Duodenal mucosa (tissue), 2 donors: ENCODE measurements at regions not wholly inside any gene's neighbourhood (a gene's known extent, or its start where the extent isn't known, plus 50 kb on each side); places are given as distances from the start of the nearest gene placed in this dataset.
A peak's percentile ranks its signal among the peaks of the same experiment; 100 is the strongest.

ENCODE experiments used
- H3K27ac ChIP-seq: one replicate; pipeline ENCODE4 v1.7.0; 2013; ENCODE audit warnings: low read depth, low read length
- H3K27me3 ChIP-seq, 2 donors: one replicate each; pipeline ENCODE4 v1.7.0; 2013; ENCODE audit warnings: low read length in 2 of 2, control low read depth in 1 of 2; ENCODE audit not compliant: insufficient read depth in 2 of 2, control insufficient read depth in 1 of 2
- H3K36me3 ChIP-seq, 2 donors: one replicate each; pipeline ENCODE4 v1.7.0; 2013; ENCODE audit warnings: low read length in 2 of 2, control low read depth in 1 of 2; ENCODE audit not compliant: insufficient read depth in 2 of 2, control insufficient read depth in 1 of 2
- H3K4me1 ChIP-seq, 2 donors: one replicate each; pipeline ENCODE4 v1.7.0; 2013; ENCODE audit warnings: low read length in 2 of 2, control low read depth in 1 of 2; ENCODE audit not compliant: insufficient read depth in 2 of 2, control insufficient read depth in 1 of 2
- H3K4me3 ChIP-seq, 2 donors: one replicate each; pipeline ENCODE4 v1.7.0; 2013; ENCODE audit warnings: low read length in 2 of 2, low read depth in 1 of 2
- H3K9ac ChIP-seq, 2 donors: one replicate each; pipeline ENCODE4 v1.7.0; 2013; ENCODE audit warnings: low read length in 2 of 2, low read depth in 1 of 2
- H3K9me3 ChIP-seq, 2 donors: one replicate each; pipeline ENCODE4 v1.7.0; 2013; ENCODE audit warnings: low read length in 2 of 2, control low read depth in 1 of 2; ENCODE audit not compliant: control insufficient read depth in 1 of 2

- Histone ChIP-seq H3K4me1 (no peaks in the 10 kb centered on the region), H3K27ac (no peak overlapping the region), H3K27me3 (peaks cover under 1 to 3% of the 10 kb centered on the region in 2 donors), H3K9ac (no peak overlapping the region), H3K9me3 (no peaks in the 10 kb centered on the region), H3K36me3 (no peaks in the 10 kb centered on the region), H3K4me3 (no peak overlapping the region)
These were observed 260.6 kb upstream of the RPL38 start for GRCh38 chr17:73942703-73943415.

- Histone ChIP-seq H3K4me3 (no peak overlapping the region), H3K27me3 (peaks cover 0 to 3% of the 10 kb centered on the region in 2 donors), H3K9me3 (no peaks in the 10 kb centered on the region), H3K36me3 (no peaks in the 10 kb centered on the region), H3K9ac (no peak overlapping the region), H3K4me1 (no peaks in the 10 kb centered on the region), H3K27ac (no peak overlapping the region)
These were observed 259.9 kb upstream of the RPL38 start for GRCh38 chr17:73943416-73944110.

- H3K4me3 ChIP-seq, result no peak overlapping the region
- H3K36me3 ChIP-seq, result no peaks in the 10 kb centered on the region
- no peaks in the 10 kb centered on the region for H3K4me1 ChIP-seq
- no peak overlapping the region for H3K9ac ChIP-seq
- no peak overlapping the region for H3K27ac ChIP-seq
- peaks cover 0 to 3% of the 10 kb centered on the region in 2 donors for H3K27me3 ChIP-seq
- no peaks in the 10 kb centered on the region for H3K9me3 ChIP-seq
These were observed 259.1 kb upstream of the RPL38 start for GRCh38 chr17:73944366-73944765.

GRCh38 chr17:73947281-73947965 is 256.1 kb upstream of the RPL38 start:
- Histone ChIP-seq H3K27me3 (peaks cover 7 to 9% of the 10 kb centered on the region in 2 donors), H3K27ac (no peak overlapping the region), H3K4me3 (no peak overlapping the region), H3K9ac (no peak overlapping the region), H3K9me3 (no peaks in the 10 kb centered on the region), H3K4me1 (peaks cover 0 to 1% of the 10 kb centered on the region in 2 donors), H3K36me3 (no peaks in the 10 kb centered on the region)

- Histone ChIP-seq H3K4me1 (peaks cover 0 to 5% of the 10 kb centered on the region in 2 donors), H3K4me3 (no peak overlapping the region), H3K27ac (no peak overlapping the region), H3K36me3 (no peaks in the 10 kb centered on the region), H3K27me3 (peaks cover 9 to 12% of the 10 kb centered on the region in 2 donors), H3K9me3 (no peaks in the 10 kb centered on the region), H3K9ac (no peak overlapping the region)
These were observed 255.5 kb upstream of the RPL38 start for GRCh38 chr17:73947966-73948355.

- Histone ChIP-seq H3K9me3 (no peaks in the 10 kb centered on the region), H3K27me3 (peaks cover 9 to 21% of the 10 kb centered on the region in 2 donors), H3K9ac (no peak overlapping the region), H3K4me3 (no peak overlapping the region), H3K27ac (no peak overlapping the region), H3K4me1 (peaks cover 0 to 8% of the 10 kb centered on the region in 2 donors), H3K36me3 (no peaks in the 10 kb centered on the region)
These were observed 253.4 kb upstream of the RPL38 start for GRCh38 chr17:73949903-73950592.

GRCh38 chr17:73950593-73950914 is 252.9 kb upstream of the RPL38 start:
- Histone ChIP-seq H3K4me3 (no peak overlapping the region), H3K9ac (no peak overlapping the region), H3K27me3 (peaks cover 9 to 21% of the 10 kb centered on the region in 2 donors), H3K36me3 (no peaks in the 10 kb centered on the region), H3K9me3 (no peaks in the 10 kb centered on the region), H3K27ac (no peak overlapping the region), H3K4me1 (peaks cover 2 to 8% of the 10 kb centered on the region in 2 donors)

- Histone ChIP-seq H3K4me1 (peaks cover 17 to 19% of the 10 kb centered on the region in 2 donors), H3K9ac (no peak overlapping the region), H3K36me3 (no peaks in the 10 kb centered on the region), H3K4me3 (no peak overlapping the region), H3K9me3 (no peaks in the 10 kb centered on the region), H3K27ac (no peak overlapping the region), H3K27me3 (peaks cover 7 to 21% of the 10 kb centered on the region in 2 donors)
These were observed 251.4 kb upstream of the RPL38 start for GRCh38 chr17:73952082-73952479.

- Histone ChIP-seq H3K27me3 (peaks cover 7 to 21% of the 10 kb centered on the region in 2 donors), H3K27ac (no peak overlapping the region), H3K36me3 (no peaks in the 10 kb centered on the region), H3K4me3 (peak overlapping the region in 1 of 2 donors; percentile 15), H3K9ac (no peak overlapping the region), H3K4me1 (peaks cover 23 to 24% of the 10 kb centered on the region in 2 donors), H3K9me3 (no peaks in the 10 kb centered on the region)
These were observed 250.8 kb upstream of the RPL38 start for GRCh38 chr17:73952480-73953205.
